Keratinocyte (primary cell): ENCODE measurements at regions not wholly inside any gene's neighbourhood (a gene's known extent, or its start where the extent isn't known, plus 50 kb on each side); places are given as distances from the start of the nearest gene placed in this dataset.

Experiments
- DNase-seq: peaks from one replicate; pipeline ENCODE4 v3.0.0-alpha.2; 2011; ENCODE audit warnings: low read depth, missing footprints, low spot score
- FAIRE-seq: peaks from 2 replicates; lab custom pipeline; 2011; peaks lifted over from hg19 to GRCh38; lab: Jason Lieb, UNC
- H2AFZ ChIP-seq: 2 replicates; pipeline ENCODE4 v1.6.0; 2012; ENCODE audit warnings: low read length, control low read depth, inconsistent platforms; ENCODE audit not compliant: control insufficient read depth
- H3K27ac ChIP-seq: 2 replicates; pipeline ENCODE4 v1.5.1; 2011; ENCODE audit warnings: low read length; ENCODE audit not compliant: control insufficient read depth, insufficient read depth
- H3K27me3 ChIP-seq: 3 replicates; pipeline ENCODE4 v1.6.0; 2011; ENCODE audit warnings: low read length; ENCODE audit not compliant: control insufficient read depth, insufficient read depth; ENCODE audit errors: extremely low read depth
- H3K36me3 ChIP-seq, 2 experiments: 2 replicates in 1 of 2; 3 replicates in 1 of 2; pipeline ENCODE4 v1.5.1; 2011; ENCODE audit warnings: low read length in 2 of 2, mild to moderate bottlenecking in 1 of 2; ENCODE audit not compliant: control insufficient read depth in 2 of 2, insufficient read depth in 2 of 2; ENCODE audit errors: extremely low read depth in 1 of 2
- H3K4me1 ChIP-seq: 3 replicates; pipeline ENCODE4 v1.5.1; 2011; ENCODE audit warnings: low read length; ENCODE audit not compliant: control insufficient read depth, insufficient read depth; ENCODE audit errors: extremely low read depth
- H3K4me2 ChIP-seq: 3 replicates; pipeline ENCODE4 v1.6.0; 2011; ENCODE audit warnings: low read depth, low read length; ENCODE audit not compliant: control insufficient read depth, insufficient read depth; ENCODE audit errors: extremely low read depth
- H3K4me3 ChIP-seq, 3 experiments: fragments of 200-600 bp in 1 of 3; sonication (generic) in 1 of 3; 2 replicates in 2 of 3; 3 replicates in 1 of 3; pipeline ENCODE4 v1.5.1; 2011 to 2016; ENCODE audit warnings: low read length in 3 of 3, mild to moderate bottlenecking in 3 of 3, control low read depth in 2 of 3, inconsistent platforms in 1 of 3, low read depth in 1 of 3, mixed read lengths in 1 of 3, mixed run types in 1 of 3, moderate library complexity in 1 of 3; ENCODE audit not compliant: control insufficient read depth in 2 of 3, insufficient read depth in 2 of 3; ENCODE audit errors: extremely low read depth in 1 of 3
- H3K79me2 ChIP-seq: 2 replicates; pipeline ENCODE4 v1.6.0; 2012; ENCODE audit warnings: low read length; ENCODE audit not compliant: control insufficient read depth, insufficient read depth
- H3K9ac ChIP-seq: 3 replicates; pipeline ENCODE4 v1.6.0; 2011; ENCODE audit warnings: low read length; ENCODE audit not compliant: control insufficient read depth, insufficient read depth; ENCODE audit errors: extremely low read depth
- H3K9me1 ChIP-seq: 3 replicates; pipeline ENCODE4 v1.6.0; 2011; ENCODE audit warnings: low read length; ENCODE audit not compliant: control insufficient read depth, insufficient read depth; ENCODE audit errors: extremely low read depth
- H3K9me3 ChIP-seq: 2 replicates; pipeline ENCODE4 v1.5.1; 2012; ENCODE audit warnings: low read depth, low read length; ENCODE audit not compliant: control insufficient read depth
- H4K20me1 ChIP-seq: 3 replicates; pipeline ENCODE4 v1.6.0; 2011; ENCODE audit warnings: low read length; ENCODE audit not compliant: control insufficient read depth, insufficient read depth; ENCODE audit errors: extremely low read depth
- EZH2 ChIP-seq: IDR thresholded peaks from one replicate; pipeline ENCODE4 v1.6.1; 2012; ENCODE audit warnings: inconsistent platforms, mild to moderate bottlenecking, low read length, moderate library complexity
- dilution Hi-C: fragments of 300-500 bp; cut with MboI; formaldehyde crosslinking; loops from one replicate; pipeline ENCODE4 v1.7.0; 2020; ENCODE audit warnings: low sequenced_read_pairs; ENCODE audit not compliant: extremely low pct_ligation_motif_present
- TF ChIP-seq, protein P1 (sequence below), 3 experiments: IDR thresholded peaks in 1 of 3; conservative IDR thresholded peaks in 1 of 3; optimal IDR thresholded peaks in 1 of 3; 2 replicates in 2 of 3; 3 replicates in 1 of 3; pipeline versions ENCODE3 to v1.5.1; 2011; ENCODE audit warnings: low read length in 3 of 3, mild to moderate bottlenecking in 3 of 3, moderate library complexity in 2 of 3, control low read depth in 1 of 3, inconsistent platforms in 1 of 3; ENCODE audit not compliant: insufficient read depth in 2 of 3; ENCODE audit errors: extremely low read depth in 1 of 3

GRCh38 chr6:81838724-81839426 is 86.4 kb upstream of the TENT5A start:
- Histone ChIP-seq H3K9me1 (no peaks in the 10 kb centered on the region), H3K27ac (no peak overlapping the region), H3K4me1 (no peaks in the 10 kb centered on the region), H3K9ac (no peak overlapping the region), H3K27me3 (no peaks in the 10 kb centered on the region), H3K9me3 (no peaks in the 10 kb centered on the region), H4K20me1 (no peaks in the 10 kb centered on the region), H3K4me3 (no peak overlapping the region), H3K4me2 (no peak overlapping the region), H3K79me2 (no peaks in the 10 kb centered on the region), H2AFZ (no peak overlapping the region), H3K36me3 (no peaks in the 10 kb centered on the region)
- dilution Hi-C loops: no loop called here
- DNase-seq: no peak
- no peak for FAIRE-seq
- TF ChIP-seq, protein P1, sequence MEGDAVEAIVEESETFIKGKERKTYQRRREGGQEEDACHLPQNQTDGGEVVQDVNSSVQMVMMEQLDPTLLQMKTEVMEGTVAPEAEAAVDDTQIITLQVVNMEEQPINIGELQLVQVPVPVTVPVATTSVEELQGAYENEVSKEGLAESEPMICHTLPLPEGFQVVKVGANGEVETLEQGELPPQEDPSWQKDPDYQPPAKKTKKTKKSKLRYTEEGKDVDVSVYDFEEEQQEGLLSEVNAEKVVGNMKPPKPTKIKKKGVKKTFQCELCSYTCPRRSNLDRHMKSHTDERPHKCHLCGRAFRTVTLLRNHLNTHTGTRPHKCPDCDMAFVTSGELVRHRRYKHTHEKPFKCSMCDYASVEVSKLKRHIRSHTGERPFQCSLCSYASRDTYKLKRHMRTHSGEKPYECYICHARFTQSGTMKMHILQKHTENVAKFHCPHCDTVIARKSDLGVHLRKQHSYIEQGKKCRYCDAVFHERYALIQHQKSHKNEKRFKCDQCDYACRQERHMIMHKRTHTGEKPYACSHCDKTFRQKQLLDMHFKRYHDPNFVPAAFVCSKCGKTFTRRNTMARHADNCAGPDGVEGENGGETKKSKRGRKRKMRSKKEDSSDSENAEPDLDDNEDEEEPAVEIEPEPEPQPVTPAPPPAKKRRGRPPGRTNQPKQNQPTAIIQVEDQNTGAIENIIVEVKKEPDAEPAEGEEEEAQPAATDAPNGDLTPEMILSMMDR (optimal IDR thresholded peaks at IDR 0.05 in 1 of 3, IDR thresholded peaks at IDR 0.05 in 1 of 3, conservative IDR thresholded peaks at IDR 0.05 in 1 of 3; ENCODE audit: extremely low read depth in 1 of 3, insufficient read depth in 2 of 3, low read length in 3 of 3): no peak
- TF ChIP-seq EZH2: no peak

GRCh38 chr6:81838031-81838430 is 85.5 kb upstream of the TENT5A start:
- Histone ChIP-seq H3K27ac (no peak overlapping the region), H3K27me3 (no peaks in the 10 kb centered on the region), H3K4me3 (no peak overlapping the region), H4K20me1 (no peaks in the 10 kb centered on the region), H2AFZ (no peak overlapping the region), H3K4me2 (no peak overlapping the region), H3K79me2 (no peaks in the 10 kb centered on the region), H3K4me1 (no peaks in the 10 kb centered on the region), H3K9ac (no peak overlapping the region), H3K9me3 (no peaks in the 10 kb centered on the region), H3K9me1 (no peaks in the 10 kb centered on the region), H3K36me3 (no peaks in the 10 kb centered on the region)
- no peak for TF ChIP-seq EZH2
- TF ChIP-seq, protein P1 (optimal IDR thresholded peaks at IDR 0.05 in 1 of 3, IDR thresholded peaks at IDR 0.05 in 1 of 3, conservative IDR thresholded peaks at IDR 0.05 in 1 of 3; ENCODE audit: extremely low read depth in 1 of 3, insufficient read depth in 2 of 3, low read length in 3 of 3): no peak
- no peak for DNase-seq
- no peak for FAIRE-seq
- dilution Hi-C loops: no loop called here
